ENCODE measurements at regions not wholly inside any gene's neighbourhood (a gene's known extent, or its start where the extent isn't known, plus 50 kb on each side); places are given as distances from the start of the nearest gene placed in this dataset.

DNA sequence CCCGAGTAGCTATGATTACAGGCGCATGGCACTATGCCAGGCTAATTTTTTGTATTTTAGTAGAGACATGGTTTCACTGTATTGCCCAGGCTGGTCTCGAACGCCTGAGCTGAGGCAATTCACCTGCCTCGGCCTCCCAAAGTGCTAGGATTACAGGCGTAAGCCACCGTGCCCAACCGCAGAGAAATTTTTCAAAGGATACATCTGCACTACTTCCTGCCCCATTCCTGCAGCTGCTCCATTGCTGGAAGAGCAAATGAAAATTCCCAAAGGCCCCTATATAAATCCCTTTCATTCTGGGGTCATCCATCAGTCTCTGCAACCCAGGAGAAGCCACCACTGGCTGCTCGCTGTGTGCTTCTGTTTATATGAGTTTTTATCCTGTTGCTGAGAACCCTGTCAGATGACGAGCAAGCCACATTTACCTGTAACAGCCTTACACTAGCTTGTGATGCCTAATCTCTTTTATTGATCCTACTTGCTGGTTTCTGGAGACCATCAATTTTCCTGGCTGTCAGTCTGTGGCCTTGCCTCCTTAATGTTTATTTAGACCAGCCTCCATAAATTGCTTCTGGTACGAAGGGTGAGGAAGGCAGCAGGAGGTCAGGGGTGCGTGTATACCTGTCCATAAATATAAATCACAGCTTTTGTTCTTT, 925.3 kb downstream of the TLE4 start:
- no peak overlapping the region for H3K27ac Mint-ChIP-seq (ENCODE audit: unreplicated experiment)
- intact Hi-C loops (cut with micrococcal nuclease; ENCODE audit: unreplicated experiment): no loop called here
- no peak for DNase-seq
- no peaks in the 10 kb centered on the region for H3K4me1 Mint-ChIP-seq (ENCODE audit: low read depth, unreplicated experiment)
- TF ChIP-seq CTCF (IDR thresholded peaks at IDR 0.05; ENCODE audit: unreplicated experiment): no peak
- no peaks in the 10 kb centered on the region for H3K27me3 Mint-ChIP-seq (ENCODE audit: unreplicated experiment)
- no peaks in the 10 kb centered on the region for H3K9me3 Mint-ChIP-seq (ENCODE audit: low read depth, unreplicated experiment)
- CTCF ChIA-PET: interaction anchor here (0.7 kb wide), 1 partner anchor 798 kb away, joined by 3 read pairs; no protein-coding TSS in a partner anchor
- H3K36me3 Mint-ChIP-seq (ENCODE audit: insufficient read depth, unreplicated experiment): no peaks in the 10 kb centered on the region
- no peak overlapping the region for H3K4me3 Mint-ChIP-seq (ENCODE audit: low read depth, unreplicated experiment)
- no TSS peak for BruUV-seq (replicated peaks)

DNA sequence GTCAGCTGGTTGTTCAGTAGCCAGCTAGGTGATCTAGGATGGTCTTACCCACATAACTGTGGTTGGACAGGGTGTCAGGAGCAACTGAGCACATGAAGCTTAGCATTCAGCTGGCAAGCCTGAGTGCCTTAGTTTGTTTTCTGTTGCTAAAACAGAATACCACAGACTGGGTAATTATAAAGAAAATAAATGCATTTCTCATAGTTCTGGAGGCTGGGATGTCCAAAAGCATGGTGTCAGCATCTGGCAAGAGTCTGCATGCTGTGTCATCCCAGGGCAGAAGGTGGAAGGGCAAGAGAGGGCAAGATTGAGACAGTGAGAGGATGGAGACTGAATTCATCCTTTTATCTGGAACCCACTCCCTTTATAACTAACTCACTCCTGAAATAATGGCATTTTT, 921.5 kb downstream of the TLE4 start:
- no peak for TF ChIP-seq CTCF (IDR thresholded peaks at IDR 0.05; ENCODE audit: unreplicated experiment)
- DNase-seq: no peak
- Mint-ChIP-seq H3K4me3 (ENCODE audit: low read depth, unreplicated experiment) (no peak overlapping the region), H3K9me3 (ENCODE audit: low read depth, unreplicated experiment) (no peaks in the 10 kb centered on the region), H3K36me3 (ENCODE audit: insufficient read depth, unreplicated experiment) (no peaks in the 10 kb centered on the region), H3K4me1 (ENCODE audit: low read depth, unreplicated experiment) (no peaks in the 10 kb centered on the region), H3K27ac (ENCODE audit: unreplicated experiment) (no peak overlapping the region), H3K27me3 (ENCODE audit: unreplicated experiment) (no peaks in the 10 kb centered on the region)
- no TSS peak for BruUV-seq (replicated peaks)
- CTCF ChIA-PET: no interaction called here
- intact Hi-C loops (cut with micrococcal nuclease; ENCODE audit: unreplicated experiment): no loop called here

GRCh38 chr9:80492221-80492620, 920.5 kb downstream of the TLE4 start:
- peak; percentile 42 for DNase-seq
- CTCF ChIA-PET: no interaction called here
- no peaks in the 10 kb centered on the region for H3K36me3 Mint-ChIP-seq (ENCODE audit: insufficient read depth, unreplicated experiment)
- no peak for TF ChIP-seq CTCF (IDR thresholded peaks at IDR 0.05; ENCODE audit: unreplicated experiment)
- no peak overlapping the region for H3K4me3 Mint-ChIP-seq (ENCODE audit: low read depth, unreplicated experiment)
- no peaks in the 10 kb centered on the region for H3K27me3 Mint-ChIP-seq (ENCODE audit: unreplicated experiment)
- intact Hi-C loops (cut with micrococcal nuclease; ENCODE audit: unreplicated experiment): no loop called here
- H3K4me1 Mint-ChIP-seq (ENCODE audit: low read depth, unreplicated experiment): no peaks in the 10 kb centered on the region
- H3K9me3 Mint-ChIP-seq (ENCODE audit: low read depth, unreplicated experiment): no peaks in the 10 kb centered on the region
- no peak overlapping the region for H3K27ac Mint-ChIP-seq (ENCODE audit: unreplicated experiment)
- no TSS peak for BruUV-seq (replicated peaks)

DNA sequence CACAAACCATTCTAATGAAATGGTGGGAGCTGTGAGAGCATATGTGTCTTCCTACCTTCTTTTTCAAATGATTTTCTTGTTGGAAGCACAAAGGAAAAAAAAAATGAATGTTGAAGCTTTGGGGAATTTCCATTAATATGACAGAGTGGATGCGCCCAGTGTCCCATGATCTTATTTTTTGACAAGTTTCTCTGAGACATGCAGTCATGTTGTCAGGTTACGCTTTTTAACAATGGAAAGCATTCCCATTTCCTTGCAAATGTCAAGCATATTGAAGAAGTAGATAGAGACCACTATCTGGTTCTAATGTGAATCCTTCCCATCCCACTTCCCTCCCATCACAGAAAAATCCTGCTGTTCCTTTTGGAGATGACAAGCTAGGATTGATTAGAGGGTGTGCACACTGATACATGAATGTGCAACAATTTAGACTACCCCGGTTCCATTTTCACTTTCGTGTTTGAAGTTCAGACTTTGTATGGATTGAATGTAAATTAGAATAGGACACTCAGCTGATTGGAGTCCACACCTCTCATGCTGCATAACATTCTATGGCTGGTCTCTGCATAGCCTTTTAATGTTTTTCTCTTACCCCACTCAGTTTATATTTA, 919.4 kb downstream of the TLE4 start:
- no TSS peak for BruUV-seq (replicated peaks)
- no peak for TF ChIP-seq CTCF (IDR thresholded peaks at IDR 0.05; ENCODE audit: unreplicated experiment)
- Mint-ChIP-seq H3K9me3 (ENCODE audit: low read depth, unreplicated experiment) (no peaks in the 10 kb centered on the region), H3K4me3 (ENCODE audit: low read depth, unreplicated experiment) (no peak overlapping the region), H3K27me3 (ENCODE audit: unreplicated experiment) (no peaks in the 10 kb centered on the region), H3K4me1 (ENCODE audit: low read depth, unreplicated experiment) (no peaks in the 10 kb centered on the region), H3K27ac (ENCODE audit: unreplicated experiment) (no peak overlapping the region), H3K36me3 (ENCODE audit: insufficient read depth, unreplicated experiment) (no peaks in the 10 kb centered on the region)
- CTCF ChIA-PET: no interaction called here
- no peak for DNase-seq
- intact Hi-C loops (cut with micrococcal nuclease; ENCODE audit: unreplicated experiment): no loop called here
